Astrocyte (in vitro differentiated cells and primary cell): ENCODE measurements at regions not wholly inside any gene's neighbourhood (a gene's known extent, or its start where the extent isn't known, plus 50 kb on each side); places are given as distances from the start of the nearest gene placed in this dataset.

Source experiments
- DNase-seq: peaks from one replicate; pipeline ENCODE4 v3.0.0-alpha.2; 2010; ENCODE audit warnings: low read depth
- FAIRE-seq: peaks from 2 replicates; lab custom pipeline; 2011; peaks lifted over from hg19 to GRCh38; lab: Jason Lieb, UNC
- H2AFZ ChIP-seq: 2 replicates; pipeline ENCODE4 v1.6.0; 2012; ENCODE audit warnings: low read depth, low read length, inconsistent platforms
- H3K27ac ChIP-seq: 2 replicates; pipeline ENCODE4 v1.5.1; 2011; ENCODE audit warnings: low read depth, low read length, inconsistent platforms
- H3K27me3 ChIP-seq: 2 replicates; pipeline ENCODE4 v1.6.0; 2011; ENCODE audit warnings: low read length, inconsistent platforms; ENCODE audit not compliant: insufficient read depth
- H3K36me3 ChIP-seq: 2 replicates; pipeline ENCODE4 v1.5.1; 2011; ENCODE audit warnings: low read length, inconsistent platforms; ENCODE audit not compliant: insufficient read depth
- H3K4me1 ChIP-seq: 2 replicates; pipeline ENCODE4 v1.5.1; 2011; ENCODE audit warnings: low read length, inconsistent platforms; ENCODE audit not compliant: insufficient read depth
- H3K4me2 ChIP-seq: 2 replicates; pipeline ENCODE4 v1.6.0; 2012; ENCODE audit warnings: low read length, inconsistent platforms
- H3K4me3 ChIP-seq: 2 replicates; pipeline ENCODE4 v1.5.1; 2011; ENCODE audit warnings: low read depth, mild to moderate bottlenecking, low read length, inconsistent platforms; ENCODE audit not compliant: insufficient read depth
- H3K79me2 ChIP-seq: 2 replicates; pipeline ENCODE4 v1.6.0; 2012; ENCODE audit warnings: mild to moderate bottlenecking, low read length, inconsistent platforms; ENCODE audit not compliant: insufficient read depth
- H3K9ac ChIP-seq: 2 replicates; pipeline ENCODE4 v1.6.0; 2012; ENCODE audit warnings: mild to moderate bottlenecking, low read length, inconsistent platforms
- H3K9me3 ChIP-seq: 2 replicates; pipeline ENCODE4 v1.5.1; 2012; ENCODE audit warnings: low read depth, mild to moderate bottlenecking, low read length, inconsistent platforms; ENCODE audit not compliant: insufficient read depth
- H4K20me1 ChIP-seq: 2 replicates; pipeline ENCODE4 v1.6.0; 2012; ENCODE audit warnings: low read length, inconsistent platforms; ENCODE audit not compliant: insufficient read depth
- H3K27ac Mint-ChIP-seq: one replicate; pipeline ENCODE4 v1.8.0; 2021; ENCODE audit warnings: mild to moderate bottlenecking, mixed read lengths; ENCODE audit not compliant: unreplicated experiment
- H3K27me3 Mint-ChIP-seq: one replicate; pipeline ENCODE4 v1.8.0; 2021; ENCODE audit warnings: low read depth, mixed read lengths; ENCODE audit not compliant: unreplicated experiment
- H3K36me3 Mint-ChIP-seq: one replicate; pipeline ENCODE4 v1.8.0; 2021; ENCODE audit warnings: low read depth, mixed read lengths; ENCODE audit not compliant: unreplicated experiment
- H3K4me1 Mint-ChIP-seq: one replicate; pipeline ENCODE4 v1.8.0; 2021; ENCODE audit warnings: low read depth, mixed read lengths; ENCODE audit not compliant: unreplicated experiment
- H3K4me3 Mint-ChIP-seq: one replicate; pipeline ENCODE4 v1.8.0; 2021; ENCODE audit warnings: mild to moderate bottlenecking, moderate library complexity, mixed read lengths; ENCODE audit not compliant: unreplicated experiment
- H3K9me3 Mint-ChIP-seq: one replicate; pipeline ENCODE4 v1.8.0; 2021; ENCODE audit warnings: mild to moderate bottlenecking, mixed read lengths; ENCODE audit not compliant: unreplicated experiment
- EZH2 ChIP-seq: IDR thresholded peaks from 2 replicates; pipeline ENCODE4 v1.6.1; 2012; ENCODE audit warnings: mild to moderate bottlenecking, low read length, inconsistent platforms; ENCODE audit not compliant: insufficient read depth
- TF ChIP-seq, protein P1 (sequence below): IDR thresholded peaks from 2 replicates; pipeline ENCODE4 v1.5.1; 2011; ENCODE audit warnings: low read depth, mild to moderate bottlenecking, inconsistent platforms, low read length, moderate library complexity; ENCODE audit not compliant: insufficient read depth

DNA sequence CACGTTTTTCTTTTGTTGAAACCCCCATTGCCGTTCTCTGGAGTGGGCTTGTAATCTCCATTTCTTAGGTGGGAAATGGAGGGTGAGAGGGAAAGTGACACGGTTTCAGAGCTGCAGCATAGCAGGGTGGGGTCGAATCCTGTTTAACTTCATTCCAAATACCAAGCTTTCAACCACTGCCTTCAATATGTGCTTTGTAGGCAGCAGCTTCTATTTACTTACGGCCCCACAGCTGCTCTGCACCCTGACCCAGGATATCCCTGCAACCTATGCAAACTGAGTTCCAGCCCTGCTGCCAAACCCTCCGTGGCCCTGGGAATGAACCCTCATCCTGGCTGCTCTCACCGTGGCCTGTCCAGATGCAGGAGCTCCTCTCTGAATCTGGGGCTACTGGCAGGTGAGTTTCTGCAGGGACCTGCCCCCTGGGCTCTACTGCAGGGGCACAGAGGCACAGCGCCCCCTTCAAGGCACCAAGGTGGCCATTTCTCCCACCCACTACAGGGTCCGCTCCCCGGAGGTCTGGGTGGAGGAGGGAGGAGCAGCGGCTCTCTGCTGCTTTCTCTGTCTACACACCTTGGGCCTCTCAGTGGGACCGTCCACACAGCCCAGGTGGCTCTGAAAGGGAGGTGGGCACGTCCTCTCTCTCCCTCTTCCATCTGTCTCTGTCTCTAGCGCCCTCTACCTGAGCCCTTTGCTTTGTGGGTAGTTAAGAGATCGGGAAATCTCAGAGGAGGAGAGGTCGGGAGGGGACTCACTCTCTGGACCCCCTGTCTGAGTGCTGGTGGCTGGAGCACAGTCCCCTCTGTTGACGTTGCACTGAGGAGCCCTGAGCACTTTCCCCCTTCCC is 279.1 kb downstream of the BRD1 start:
- TF ChIP-seq, protein P1, sequence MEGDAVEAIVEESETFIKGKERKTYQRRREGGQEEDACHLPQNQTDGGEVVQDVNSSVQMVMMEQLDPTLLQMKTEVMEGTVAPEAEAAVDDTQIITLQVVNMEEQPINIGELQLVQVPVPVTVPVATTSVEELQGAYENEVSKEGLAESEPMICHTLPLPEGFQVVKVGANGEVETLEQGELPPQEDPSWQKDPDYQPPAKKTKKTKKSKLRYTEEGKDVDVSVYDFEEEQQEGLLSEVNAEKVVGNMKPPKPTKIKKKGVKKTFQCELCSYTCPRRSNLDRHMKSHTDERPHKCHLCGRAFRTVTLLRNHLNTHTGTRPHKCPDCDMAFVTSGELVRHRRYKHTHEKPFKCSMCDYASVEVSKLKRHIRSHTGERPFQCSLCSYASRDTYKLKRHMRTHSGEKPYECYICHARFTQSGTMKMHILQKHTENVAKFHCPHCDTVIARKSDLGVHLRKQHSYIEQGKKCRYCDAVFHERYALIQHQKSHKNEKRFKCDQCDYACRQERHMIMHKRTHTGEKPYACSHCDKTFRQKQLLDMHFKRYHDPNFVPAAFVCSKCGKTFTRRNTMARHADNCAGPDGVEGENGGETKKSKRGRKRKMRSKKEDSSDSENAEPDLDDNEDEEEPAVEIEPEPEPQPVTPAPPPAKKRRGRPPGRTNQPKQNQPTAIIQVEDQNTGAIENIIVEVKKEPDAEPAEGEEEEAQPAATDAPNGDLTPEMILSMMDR, result no peak
- peaks cover 10% of the 10 kb centered on the region for H3K9me3 Mint-ChIP-seq
- peaks cover 3% of the 10 kb centered on the region for H3K4me1 Mint-ChIP-seq
- H3K36me3 Mint-ChIP-seq, result no peaks in the 10 kb centered on the region
- Histone ChIP-seq H3K4me3 (no peak overlapping the region), H3K79me2 (no peaks in the 10 kb centered on the region), H3K36me3 (no peaks in the 10 kb centered on the region), H4K20me1 (no peaks in the 10 kb centered on the region), H3K4me2 (no peak overlapping the region), H3K9ac (no peak overlapping the region), H3K27me3 (no peaks in the 10 kb centered on the region), H2AFZ (no peak overlapping the region), H3K27ac (no peak overlapping the region), H3K9me3 (peaks cover 3% of the 10 kb centered on the region), H3K4me1 (no peaks in the 10 kb centered on the region)
- no peak overlapping the region for H3K27ac Mint-ChIP-seq
- FAIRE-seq, result no peak
- peaks cover 44% of the 10 kb centered on the region for H3K27me3 Mint-ChIP-seq
- H3K4me3 Mint-ChIP-seq, result no peak overlapping the region
- no peak for DNase-seq

DNA sequence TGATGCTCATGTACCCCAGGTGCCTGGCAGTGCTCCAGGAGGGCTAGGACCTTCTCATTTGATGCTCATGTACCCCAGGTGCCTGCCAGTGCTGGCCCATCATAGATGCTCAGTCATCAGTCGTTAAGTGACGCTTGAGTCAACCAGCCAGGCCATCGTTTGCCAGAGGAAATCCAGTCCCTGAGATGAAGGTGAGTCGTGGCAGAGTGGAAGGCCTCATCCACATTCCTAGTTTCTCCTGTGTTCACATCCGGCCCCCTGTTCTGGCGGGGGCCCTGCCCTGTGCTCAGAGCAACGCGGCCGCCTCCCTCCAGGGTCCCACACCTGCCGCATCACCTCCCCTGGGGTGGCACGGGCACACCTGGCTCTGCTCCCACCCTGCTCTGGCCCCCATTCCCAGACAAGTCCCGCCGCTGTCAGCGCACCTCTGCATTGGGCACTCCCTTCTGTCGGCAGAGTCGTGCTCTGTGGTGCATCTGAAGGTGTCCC is 279.9 kb downstream of the BRD1 start:
- H3K36me3 Mint-ChIP-seq, result no peaks in the 10 kb centered on the region
- Histone ChIP-seq H3K9ac (no peak overlapping the region), H3K9me3 (peaks cover 6% of the 10 kb centered on the region), H2AFZ (no peak overlapping the region), H3K79me2 (no peaks in the 10 kb centered on the region), H3K4me3 (no peak overlapping the region), H3K36me3 (no peaks in the 10 kb centered on the region), H3K4me2 (no peak overlapping the region), H3K27ac (no peak overlapping the region), H4K20me1 (no peaks in the 10 kb centered on the region), H3K27me3 (no peaks in the 10 kb centered on the region), H3K4me1 (no peaks in the 10 kb centered on the region)
- H3K4me3 Mint-ChIP-seq, result no peak overlapping the region
- H3K4me1 Mint-ChIP-seq, result peaks cover 3% of the 10 kb centered on the region
- FAIRE-seq (no peak), DNase-seq (no peak)
- H3K27me3 Mint-ChIP-seq, result peaks cover 50% of the 10 kb centered on the region
- TF ChIP-seq, protein P1, result no peak
- no peak for TF ChIP-seq EZH2
- no peak overlapping the region for H3K27ac Mint-ChIP-seq
- peaks cover 10% of the 10 kb centered on the region for H3K9me3 Mint-ChIP-seq
